ENCODE measurements at regions not wholly inside any gene's neighbourhood (a gene's known extent, or its start where the extent isn't known, plus 50 kb on each side); places are given as distances from the start of the nearest gene placed in this dataset.

DNA sequence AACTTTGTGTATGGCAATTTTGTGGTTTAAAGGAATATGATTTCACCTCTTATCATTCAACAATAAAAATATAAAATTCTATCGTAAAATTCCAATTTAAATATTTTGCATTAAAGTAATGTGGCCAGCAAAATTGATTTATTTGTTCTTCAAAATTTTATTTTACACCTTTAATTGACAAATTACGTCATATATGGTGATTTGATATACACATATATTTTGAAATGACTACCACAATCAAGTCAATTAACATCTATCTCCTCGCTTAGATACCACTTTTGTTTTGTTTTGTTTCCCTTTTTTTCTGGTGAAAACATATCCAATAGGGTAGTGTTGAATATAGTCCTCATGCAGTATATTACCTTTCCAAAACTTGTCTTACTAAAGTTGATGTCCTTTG, 467.6 kb upstream of the HS3ST5 start:
- H3K9me1 ChIP-seq (ENCODE audit: control insufficient read depth, insufficient read depth, low read length): no peaks in the 10 kb centered on the region
- no peak overlapping the region for H3K4me2 ChIP-seq (ENCODE audit: insufficient read depth, low read length)
- no peak overlapping the region for H3K27ac ChIP-seq (ENCODE audit: extremely low read depth, low read depth, low read length)
- ChIA-PET POLR2A (no interaction called here), CTCF (ENCODE audit: low intra/inter-chr PET ratio) (no interaction called here)
- H3K9ac ChIP-seq (ENCODE audit: insufficient read depth in 1 of 2, low read depth in 2 of 2, low read length in 2 of 2): no peak overlapping the region
- no peak for DNase-seq (ENCODE audit: extremely low read depth in 1 of 4, low spot score in 3 of 4)
- no peaks in the 10 kb centered on the region for H3K27me3 ChIP-seq (ENCODE audit: control insufficient read depth in 2 of 2, insufficient read depth in 2 of 2, low read length in 2 of 2)
- no peak overlapping the region for H3K4me3 ChIP-seq
- H3K36me3 ChIP-seq (ENCODE audit: control insufficient read depth, insufficient read depth, low read length): no peaks in the 10 kb centered on the region
- in situ Hi-C loops (cut with MboI): no loop called here
- H3K4me1 ChIP-seq (replicated peaks in 1 of 2; ENCODE audit: control insufficient read depth in 2 of 2, insufficient read depth in 2 of 2, low read length in 2 of 2): no peaks in the 10 kb centered on the region
- no peaks in the 10 kb centered on the region for H4K20me1 ChIP-seq (replicated peaks; ENCODE audit: control insufficient read depth, insufficient read depth, low read length)
- H3K9me3 ChIP-seq (replicated peaks; ENCODE audit: control insufficient read depth, insufficient read depth, low read depth, low read length): no peaks in the 10 kb centered on the region; the same call in 1 of the 2 replicates
- TF ChIP-seq ZNF76 (CRISPR knock-in tag; IDR thresholded peaks at IDR 0.05; ENCODE audit: borderline replicate concordance) (no peak), TSC22D4 (tag; IDR thresholded peaks at IDR 0.05) (no peak), RBFOX2 (IDR thresholded peaks at IDR 0.05; ENCODE audit: low read depth, low read length) (no peak), PYGO2 (tag; IDR thresholded peaks at IDR 0.05) (no peak), LCOR (CRISPR knock-in tag; IDR thresholded peaks at IDR 0.05) (no peak), ZZZ3 (IDR thresholded peaks at IDR 0.05) (no peak), ZNF184 (CRISPR knock-in tag; IDR thresholded peaks at IDR 0.05) (no peak), EGR1 (conservative IDR thresholded peaks at IDR 0.05) (no peak), NCOR1 (IDR thresholded peaks at IDR 0.05) (no peak), ZNF354B (CRISPR knock-in tag; IDR thresholded peaks at IDR 0.05) (no peak), NFATC3 (IDR thresholded peaks at IDR 0.05) (no peak), ZNF124 (CRISPR knock-in tag; IDR thresholded peaks at IDR 0.05) (no peak)
- TF ChIP-seq, protein P1, sequence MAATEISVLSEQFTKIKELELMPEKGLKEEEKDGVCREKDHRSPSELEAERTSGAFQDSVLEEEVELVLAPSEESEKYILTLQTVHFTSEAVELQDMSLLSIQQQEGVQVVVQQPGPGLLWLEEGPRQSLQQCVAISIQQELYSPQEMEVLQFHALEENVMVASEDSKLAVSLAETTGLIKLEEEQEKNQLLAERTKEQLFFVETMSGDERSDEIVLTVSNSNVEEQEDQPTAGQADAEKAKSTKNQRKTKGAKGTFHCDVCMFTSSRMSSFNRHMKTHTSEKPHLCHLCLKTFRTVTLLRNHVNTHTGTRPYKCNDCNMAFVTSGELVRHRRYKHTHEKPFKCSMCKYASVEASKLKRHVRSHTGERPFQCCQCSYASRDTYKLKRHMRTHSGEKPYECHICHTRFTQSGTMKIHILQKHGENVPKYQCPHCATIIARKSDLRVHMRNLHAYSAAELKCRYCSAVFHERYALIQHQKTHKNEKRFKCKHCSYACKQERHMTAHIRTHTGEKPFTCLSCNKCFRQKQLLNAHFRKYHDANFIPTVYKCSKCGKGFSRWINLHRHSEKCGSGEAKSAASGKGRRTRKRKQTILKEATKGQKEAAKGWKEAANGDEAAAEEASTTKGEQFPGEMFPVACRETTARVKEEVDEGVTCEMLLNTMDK (IDR thresholded peaks at IDR 0.05; ENCODE audit: borderline replicate concordance, insufficient read depth, low read depth, low read length, poor library complexity, severe bottlenecking): no peak
- TF ChIP-seq, protein P2, sequence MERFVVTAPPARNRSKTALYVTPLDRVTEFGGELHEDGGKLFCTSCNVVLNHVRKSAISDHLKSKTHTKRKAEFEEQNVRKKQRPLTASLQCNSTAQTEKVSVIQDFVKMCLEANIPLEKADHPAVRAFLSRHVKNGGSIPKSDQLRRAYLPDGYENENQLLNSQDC (CRISPR knock-in tag; IDR thresholded peaks at IDR 0.05): no peak
- TF ChIP-seq, protein P3, sequence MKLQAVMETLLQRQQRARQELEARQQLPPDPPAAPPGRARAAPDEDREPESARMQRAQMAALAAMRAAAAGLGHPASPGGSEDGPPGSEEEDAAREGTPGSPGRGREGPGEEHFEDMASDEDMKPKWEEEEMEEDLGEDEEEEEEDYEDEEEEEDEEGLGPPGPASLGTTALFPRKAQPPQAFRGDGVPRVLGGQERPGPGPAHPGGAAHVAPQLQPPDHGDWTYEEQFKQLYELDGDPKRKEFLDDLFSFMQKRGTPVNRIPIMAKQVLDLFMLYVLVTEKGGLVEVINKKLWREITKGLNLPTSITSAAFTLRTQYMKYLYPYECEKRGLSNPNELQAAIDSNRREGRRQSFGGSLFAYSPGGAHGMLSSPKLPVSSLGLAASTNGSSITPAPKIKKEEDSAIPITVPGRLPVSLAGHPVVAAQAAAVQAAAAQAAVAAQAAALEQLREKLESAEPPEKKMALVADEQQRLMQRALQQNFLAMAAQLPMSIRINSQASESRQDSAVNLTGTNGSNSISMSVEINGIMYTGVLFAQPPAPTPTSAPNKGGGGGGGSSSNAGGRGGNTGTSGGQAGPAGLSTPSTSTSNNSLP (IDR thresholded peaks at IDR 0.05; ENCODE audit: borderline replicate concordance, low read depth, low read length): no peak
- TF ChIP-seq, protein P4, sequence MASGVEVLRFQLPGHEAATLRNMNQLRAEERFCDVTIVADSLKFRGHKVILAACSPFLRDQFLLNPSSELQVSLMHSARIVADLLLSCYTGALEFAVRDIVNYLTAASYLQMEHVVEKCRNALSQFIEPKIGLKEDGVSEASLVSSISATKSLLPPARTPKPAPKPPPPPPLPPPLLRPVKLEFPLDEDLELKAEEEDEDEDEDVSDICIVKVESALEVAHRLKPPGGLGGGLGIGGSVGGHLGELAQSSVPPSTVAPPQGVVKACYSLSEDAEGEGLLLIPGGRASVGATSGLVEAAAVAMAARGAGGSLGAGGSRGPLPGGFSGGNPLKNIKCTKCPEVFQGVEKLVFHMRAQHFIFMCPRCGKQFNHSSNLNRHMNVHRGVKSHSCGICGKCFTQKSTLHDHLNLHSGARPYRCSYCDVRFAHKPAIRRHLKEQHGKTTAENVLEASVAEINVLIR (CRISPR knock-in tag; IDR thresholded peaks at IDR 0.05): no peak
- H3K79me2 ChIP-seq (ENCODE audit: control insufficient read depth, insufficient read depth, low read length): no peaks in the 10 kb centered on the region
- 2% methylated on average over 3 of the region's 3 CpGs for WGBS (ENCODE audit: insufficient coverage, low coverage, missing lambda C conversion rate)
- BruUV-seq (replicated peaks): no TSS peak
- no peak overlapping the region for H2AFZ ChIP-seq (ENCODE audit: low read depth, low read length)
- no peak for FAIRE-seq
- intact Hi-C loops (cut with micrococcal nuclease): no loop called here
- no peak for ATAC-seq

All from K562 (cell line).